SK-N-SH (cell line): ENCODE measurements at regions not wholly inside any gene's neighbourhood (a gene's known extent, or its start where the extent isn't known, plus 50 kb on each side); places are given as distances from the start of the nearest gene placed in this dataset.

Source experiments
- CTCF ChIA-PET: fragments of 300-600, 350-600 bp; formaldehyde crosslinking; extraction: SDS; loops from one replicate; lab custom pipeline; 2021; lab: Yijun Ruan, JAX
- POLR2A ChIA-PET: fragments of 350-600 bp; sonication (Branson Sonifier 250); formaldehyde crosslinking; extraction: SDS; loops from one replicate; lab custom pipeline; 2020; ENCODE audit warnings: antibody characterized with exemption, inconsistent platforms; lab: Yijun Ruan, JAX
- DNase-seq: peaks from one replicate; pipeline ENCODE4 v3.0.0; 2012
- H2AFZ ChIP-seq: fragments of 200-600 bp; sonication (generic); 2 replicates; pipeline ENCODE4 v1.8.1; 2016; ENCODE audit warnings: antibody characterized with exemption, mild to moderate bottlenecking, low read depth
- H3F3A ChIP-seq: fragments of 200-600 bp; sonication (generic); replicated peaks from 2 replicates; pipeline ENCODE3; 2016; ENCODE audit warnings: antibody characterized with exemption, mild to moderate bottlenecking; ENCODE audit not compliant: insufficient read depth
- H3K27ac ChIP-seq, 2 experiments: fragments of 200-500 bp in 1 of 2; fragments of 200-600 bp in 1 of 2; sonication (Bioruptor generic) in 1 of 2; sonication (generic), shearing (Covaris generic) in 1 of 2; 2 replicates each; pipeline versions ENCODE4 v1.5.1 to v1.6.1; 2014 to 2016; ENCODE audit warnings: low read depth in 2 of 2, inconsistent platforms in 1 of 2, low read length in 1 of 2, mild to moderate bottlenecking in 1 of 2, mixed read lengths in 1 of 2
- H3K27me3 ChIP-seq: fragments of 200-600 bp; sonication (generic), shearing (Covaris generic); 2 replicates; pipeline ENCODE4 v1.6.1; 2016; ENCODE audit warnings: mixed run types; ENCODE audit not compliant: insufficient read depth
- H3K36me3 ChIP-seq, 2 experiments: fragments of 200-500 bp in 1 of 2; fragments of 200-600 bp in 1 of 2; sonication (Bioruptor generic) in 1 of 2; sonication (generic) in 1 of 2; replicated peaks in 1 of 2; 2 replicates each; pipeline versions ENCODE3 to v1.5.1; 2014 to 2016; ENCODE audit warnings: low read length in 1 of 2, mild to moderate bottlenecking in 1 of 2; ENCODE audit not compliant: insufficient read depth in 2 of 2, control insufficient read depth in 1 of 2
- H3K4me1 ChIP-seq, 2 experiments: fragments of 200-500 bp in 1 of 2; fragments of 200-600 bp in 1 of 2; sonication (Bioruptor generic) in 1 of 2; sonication (generic), shearing (Covaris generic) in 1 of 2; 2 replicates each; pipeline versions ENCODE4 v1.5.1 to v1.6.1; 2014 to 2016; ENCODE audit warnings: low read depth in 1 of 2, low read length in 1 of 2, mixed run types in 1 of 2; ENCODE audit not compliant: insufficient read depth in 2 of 2, control insufficient read depth in 1 of 2
- H3K4me2 ChIP-seq: fragments of 200-600 bp; sonication (generic), shearing (Covaris generic); 2 replicates; pipeline ENCODE4 v1.6.1; 2017; ENCODE audit warnings: mixed run types
- H3K4me3 ChIP-seq, 2 experiments: fragments of 200-500 bp in 1 of 2; fragments of 200-600 bp in 1 of 2; sonication (Bioruptor generic) in 1 of 2; sonication (generic), shearing (Covaris generic) in 1 of 2; 2 replicates each; pipeline versions ENCODE4 v1.5.1 to v1.8.1; 2014 to 2016; ENCODE audit warnings: low read depth in 2 of 2, inconsistent platforms in 1 of 2, low read length in 1 of 2, mild to moderate bottlenecking in 1 of 2, mixed read lengths in 1 of 2, moderate library complexity in 1 of 2
- H3K79me2 ChIP-seq: fragments of 200-600 bp; sonication (generic); 2 replicates; pipeline ENCODE4 v1.8.1; 2017; ENCODE audit warnings: mild to moderate bottlenecking; ENCODE audit not compliant: insufficient read depth
- H3K9ac ChIP-seq: fragments of 200-600 bp; sonication (generic); 2 replicates; pipeline ENCODE4 v1.6.1; 2017; ENCODE audit warnings: mixed run types
- H3K9me2 ChIP-seq: fragments of 200-600 bp; sonication (generic); 2 replicates; pipeline ENCODE4 v1.6.1; 2017; ENCODE audit warnings: mixed run types
- H3K9me3 ChIP-seq: fragments of 200-600 bp; sonication (generic); 2 replicates; pipeline ENCODE4 v1.6.1; 2017; ENCODE audit warnings: mixed run types, mild to moderate bottlenecking, moderate library complexity
- H4K20me1 ChIP-seq: fragments of 200-600 bp; sonication (generic); 2 replicates; pipeline ENCODE4 v1.6.1; 2017; ENCODE audit warnings: mild to moderate bottlenecking, mixed run types; ENCODE audit not compliant: insufficient read depth
- CHD2 ChIP-seq: fragments of 150-350 bp; IDR thresholded peaks from 2 replicates; pipeline ENCODE4 v1.6.1; 2018; ENCODE audit warnings: low read length; ENCODE audit not compliant: partially characterized antibody
- CTCF ChIP-seq: fragments of 200-600 bp; sonication (generic); IDR thresholded peaks from 2 replicates; pipeline ENCODE4 v1.6.1; 2017; ENCODE audit warnings: antibody characterized with exemption, mild to moderate bottlenecking, moderate library complexity
- EZH2phosphoT487 ChIP-seq: fragments of 200-600 bp; sonication (generic); IDR thresholded peaks from 2 replicates; pipeline ENCODE4 v1.6.1; 2017; ENCODE audit warnings: low read depth, mixed run types, mild to moderate bottlenecking, antibody characterized with exemption, moderate library complexity, borderline replicate concordance
- FOSL2 ChIP-seq: IDR thresholded peaks from 2 replicates; pipeline ENCODE4 v1.4.0; 2012; ENCODE audit warnings: low read depth, mild to moderate bottlenecking, moderate library complexity, borderline replicate concordance
- FOXJ3 ChIP-seq: sonication (generic); formaldehyde crosslinking; IDR thresholded peaks from 2 replicates; pipeline ENCODE4 v1.5.1; 2020; ENCODE audit warnings: mild to moderate bottlenecking, missing genetic modification reagents
- FOXM1 ChIP-seq: IDR thresholded peaks from 2 replicates; pipeline ENCODE4 v1.4.0; 2012; ENCODE audit warnings: low read depth, mild to moderate bottlenecking
- MAX ChIP-seq: IDR thresholded peaks from 2 replicates; pipeline ENCODE4 v1.4.0; 2012; ENCODE audit warnings: low read depth
- MEF2A ChIP-seq: IDR thresholded peaks from 2 replicates; pipeline ENCODE4 v1.4.0; 2012; ENCODE audit warnings: low read depth, borderline replicate concordance
- NRF1 ChIP-seq: IDR thresholded peaks from 2 replicates; pipeline ENCODE4 v1.6.1; 2012; ENCODE audit warnings: low read depth, mild to moderate bottlenecking, low read length
- PBX3 ChIP-seq: IDR thresholded peaks from 2 replicates; pipeline ENCODE4; 2012
- POLR2AphosphoS5 ChIP-seq: IDR thresholded peaks from 2 replicates; pipeline ENCODE4 v1.6.1; 2012; ENCODE audit warnings: low read depth, low read length
- RXRA ChIP-seq: IDR thresholded peaks from 2 replicates; pipeline ENCODE4 v1.4.0; 2012; ENCODE audit warnings: low read depth, mild to moderate bottlenecking, borderline replicate concordance
- SMC3 ChIP-seq: IDR thresholded peaks from 2 replicates; pipeline ENCODE4 v1.6.1; 2012; ENCODE audit warnings: low read depth, low read length, improper control_type of control experiment
- TAF1 ChIP-seq: IDR thresholded peaks from 2 replicates; pipeline ENCODE4 v1.6.1; 2012; ENCODE audit warnings: low read depth, mild to moderate bottlenecking, low read length, moderate library complexity, borderline replicate concordance
- ZBTB33 ChIP-seq: IDR thresholded peaks from 2 replicates; pipeline ENCODE4 v1.4.0; 2012; ENCODE audit warnings: low read depth, borderline replicate concordance
- WGBS: methylation state at CpG from one replicate; pipeline ENCODE4 v1.1.6; 2017; ENCODE audit warnings: low lambda C conversion rate; 5-methylcytosine and 5-hydroxymethylcytosine counted together

GRCh38 chr1:166628259-166628658, 211.0 kb upstream of the POGK start:
- Histone ChIP-seq H2AFZ (no peak overlapping the region), H4K20me1 (no peaks in the 10 kb centered on the region), H3F3A (no peaks in the 10 kb centered on the region), H3K4me2 (no peak overlapping the region), H3K9me2 (no peaks in the 10 kb centered on the region), H3K79me2 (no peaks in the 10 kb centered on the region), H3K4me1 (no peaks in the 10 kb centered on the region), H3K27ac (no peak overlapping the region), H3K4me3 (no peak overlapping the region), H3K9me3 (no peaks in the 10 kb centered on the region), H3K27me3 (no peaks in the 10 kb centered on the region), H3K9ac (no peak overlapping the region), H3K36me3 (no peaks in the 10 kb centered on the region)
- POLR2A ChIA-PET, result no interaction called here
- no peak for TF ChIP-seq FOSL2
- no peak for TF ChIP-seq MEF2A
- TF ChIP-seq NRF1, result no peak
- no peak for TF ChIP-seq SMC3
- no peak for TF ChIP-seq TAF1
- no peak for TF ChIP-seq EZH2phosphoT487
- TF ChIP-seq MAX, result no peak
- TF ChIP-seq POLR2AphosphoS5, result no peak
- TF ChIP-seq CHD2, result no peak
- no peak for TF ChIP-seq FOXJ3
- TF ChIP-seq PBX3, result no peak
- no peak for TF ChIP-seq CTCF
- no peak for TF ChIP-seq RXRA
- no peak for TF ChIP-seq FOXM1
- TF ChIP-seq ZBTB33, result no peak
- 7% methylated on average over 1 of the region's 1 CpG for WGBS
- DNase-seq, result no peak
- CTCF ChIA-PET, result no interaction called here
